ENCODE measurements at regions not wholly inside any gene's neighbourhood (a gene's known extent, or its start where the extent isn't known, plus 50 kb on each side); places are given as distances from the start of the nearest gene placed in this dataset.

DNA sequence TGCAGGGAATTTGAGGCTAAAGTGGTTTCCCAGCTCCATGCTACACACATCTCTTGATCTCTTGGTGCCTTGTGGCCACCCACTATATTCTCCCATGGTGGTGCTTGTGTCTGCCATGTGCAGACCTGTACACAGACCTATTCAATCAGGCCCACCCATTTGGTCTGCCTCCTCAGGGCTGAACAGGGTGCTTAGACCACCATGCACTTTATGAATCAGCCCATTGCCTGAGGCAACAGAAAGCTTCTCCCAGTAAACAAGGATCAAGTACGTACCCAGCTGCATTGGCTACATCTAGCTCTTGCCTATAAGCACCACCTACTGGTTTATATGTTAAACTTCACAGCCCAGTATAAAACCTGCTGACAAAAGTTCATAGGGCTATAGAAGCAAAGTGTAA lies 664.3 kb upstream of the EDIL3 start:
- peak; percentile 65 for DNase-seq
- peaks cover 2% of the 10 kb centered on the region for H3K4me1 Mint-ChIP-seq
- H3K27ac Mint-ChIP-seq = no peak overlapping the region
- Histone ChIP-seq H3K36me3 (ENCODE audit: control insufficient read depth, insufficient read depth, low read length) (no peaks in the 10 kb centered on the region), H3K9me3 (ENCODE audit: control insufficient read depth, low read length) (no peaks in the 10 kb centered on the region), H3K4me3 (ENCODE audit: low read length) (no peak overlapping the region), H3K4me1 (ENCODE audit: control insufficient read depth, insufficient read depth, low read length) (no peaks in the 10 kb centered on the region), H3K27ac (ENCODE audit: low read depth, low read length) (no peak overlapping the region), H3K27me3 (ENCODE audit: control insufficient read depth, insufficient read depth, low read length, poor library complexity, severe bottlenecking) (no peaks in the 10 kb centered on the region), H3K9ac (ENCODE audit: extremely low read depth, low read length, poor library complexity, severe bottlenecking) (no peak overlapping the region)
- 16% methylated on average over 1 of the region's 1 CpG; no CpG with 5 or more reads in 1 of the 2 experiments for WGBS, 2 experiments (ENCODE audit: insufficient coverage in 1 of 2, insufficient read length in 1 of 2)
- no peak overlapping the region for H3K4me3 Mint-ChIP-seq
- no peaks in the 10 kb centered on the region for H3K36me3 Mint-ChIP-seq (ENCODE audit: low read depth)
- TF ChIP-seq, protein P1, sequence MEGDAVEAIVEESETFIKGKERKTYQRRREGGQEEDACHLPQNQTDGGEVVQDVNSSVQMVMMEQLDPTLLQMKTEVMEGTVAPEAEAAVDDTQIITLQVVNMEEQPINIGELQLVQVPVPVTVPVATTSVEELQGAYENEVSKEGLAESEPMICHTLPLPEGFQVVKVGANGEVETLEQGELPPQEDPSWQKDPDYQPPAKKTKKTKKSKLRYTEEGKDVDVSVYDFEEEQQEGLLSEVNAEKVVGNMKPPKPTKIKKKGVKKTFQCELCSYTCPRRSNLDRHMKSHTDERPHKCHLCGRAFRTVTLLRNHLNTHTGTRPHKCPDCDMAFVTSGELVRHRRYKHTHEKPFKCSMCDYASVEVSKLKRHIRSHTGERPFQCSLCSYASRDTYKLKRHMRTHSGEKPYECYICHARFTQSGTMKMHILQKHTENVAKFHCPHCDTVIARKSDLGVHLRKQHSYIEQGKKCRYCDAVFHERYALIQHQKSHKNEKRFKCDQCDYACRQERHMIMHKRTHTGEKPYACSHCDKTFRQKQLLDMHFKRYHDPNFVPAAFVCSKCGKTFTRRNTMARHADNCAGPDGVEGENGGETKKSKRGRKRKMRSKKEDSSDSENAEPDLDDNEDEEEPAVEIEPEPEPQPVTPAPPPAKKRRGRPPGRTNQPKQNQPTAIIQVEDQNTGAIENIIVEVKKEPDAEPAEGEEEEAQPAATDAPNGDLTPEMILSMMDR (conservative IDR thresholded peaks at IDR 0.05) = peak; percentile 77
- H3K27me3 Mint-ChIP-seq (ENCODE audit: insufficient read depth) = no peaks in the 10 kb centered on the region
- no peaks in the 10 kb centered on the region for H3K9me3 Mint-ChIP-seq

DNA sequence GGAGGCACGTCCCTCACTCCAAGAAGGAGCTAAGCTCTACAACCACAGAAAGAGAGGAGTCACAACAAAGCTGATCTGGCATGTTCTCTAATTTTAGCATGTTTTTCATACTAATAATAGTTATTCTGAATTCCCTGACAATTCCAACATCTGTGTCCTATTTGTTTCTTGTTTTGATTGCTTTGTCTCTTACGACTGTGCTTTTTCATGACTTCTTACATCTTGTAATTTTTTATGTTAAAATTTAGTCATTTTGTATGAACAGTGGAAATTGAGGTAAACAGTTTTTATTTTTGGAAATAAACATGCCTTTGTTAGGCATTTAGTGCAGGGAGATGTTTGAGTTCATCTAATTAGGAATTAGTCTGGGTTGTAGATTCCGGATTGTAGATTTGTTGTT lies 668.1 kb upstream of the EDIL3 start:
- H3K9ac ChIP-seq (ENCODE audit: extremely low read depth, low read length, poor library complexity, severe bottlenecking) = no peak overlapping the region
- Mint-ChIP-seq H3K36me3 (ENCODE audit: low read depth) (no peaks in the 10 kb centered on the region), H3K27me3 (ENCODE audit: insufficient read depth) (no peaks in the 10 kb centered on the region), H3K27ac (no peak overlapping the region), H3K4me1 (peaks cover 2% of the 10 kb centered on the region), H3K4me3 (no peak overlapping the region), H3K9me3 (no peaks in the 10 kb centered on the region)
- no peak for DNase-seq
- no peak overlapping the region for H3K27ac ChIP-seq (ENCODE audit: low read depth, low read length)
- WGBS, 2 experiments (ENCODE audit: insufficient coverage in 1 of 2, insufficient read length in 1 of 2) = 89% methylated on average over 3 of the region's 3 CpGs; no CpG with 5 or more reads in 1 of the 2 experiments
- no peak overlapping the region for H3K4me3 ChIP-seq (ENCODE audit: low read length)
- no peaks in the 10 kb centered on the region for H3K27me3 ChIP-seq (ENCODE audit: control insufficient read depth, insufficient read depth, low read length, poor library complexity, severe bottlenecking)
- TF ChIP-seq, protein P1 (conservative IDR thresholded peaks at IDR 0.05) = no peak
- no peaks in the 10 kb centered on the region for H3K9me3 ChIP-seq (ENCODE audit: control insufficient read depth, low read length)
- H3K36me3 ChIP-seq (ENCODE audit: control insufficient read depth, insufficient read depth, low read length) = no peaks in the 10 kb centered on the region
- H3K4me1 ChIP-seq (ENCODE audit: control insufficient read depth, insufficient read depth, low read length) = no peaks in the 10 kb centered on the region

DNA sequence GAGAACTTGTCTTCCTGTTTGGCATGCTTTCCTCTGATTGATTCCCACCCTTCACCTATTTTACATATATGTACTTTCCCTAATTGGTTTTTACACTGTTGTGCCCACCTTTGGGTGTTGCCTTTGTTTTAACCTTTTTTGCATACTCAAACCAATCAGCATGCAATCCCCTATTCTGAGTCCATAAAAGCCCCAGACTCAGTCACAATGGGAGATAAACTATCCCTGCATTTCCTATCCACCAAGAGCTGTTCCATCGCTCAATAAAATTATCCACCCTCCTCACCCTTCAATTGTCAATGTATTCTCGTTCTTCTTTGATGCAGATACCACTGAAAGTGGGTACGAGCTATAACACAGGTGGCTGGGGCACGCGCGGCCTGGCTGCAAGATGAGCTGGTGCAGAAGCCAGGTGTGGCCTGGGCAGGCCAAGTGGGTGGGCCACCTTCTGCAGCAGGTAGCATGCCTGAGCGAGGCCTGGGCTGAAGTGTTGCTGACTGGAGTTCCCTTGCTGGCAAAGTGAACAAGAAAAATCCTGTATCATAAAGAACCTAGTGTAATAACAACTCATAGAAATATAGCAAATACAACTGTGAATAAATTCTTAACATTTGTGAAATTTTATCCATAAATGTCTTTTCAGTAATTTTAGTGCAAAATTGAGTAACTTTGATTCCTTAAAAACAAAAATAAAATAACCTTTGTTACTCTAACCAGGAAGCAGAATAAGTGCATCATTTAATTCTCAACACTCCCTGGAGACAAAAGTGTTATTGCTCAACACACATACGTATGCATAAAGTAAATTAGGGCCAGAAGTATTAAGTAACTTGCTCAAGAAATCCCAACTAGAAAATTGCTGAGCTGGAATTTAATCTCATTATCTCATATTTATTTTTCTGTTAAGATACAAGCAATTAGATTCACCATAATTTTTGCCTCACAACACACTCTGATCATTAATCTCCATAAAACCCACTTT lies 685.3 kb upstream of the EDIL3 start:
- Mint-ChIP-seq H3K4me3 (no peak overlapping the region), H3K27ac (peak overlapping the region; percentile 40), H3K36me3 (ENCODE audit: low read depth) (no peaks in the 10 kb centered on the region), H3K9me3 (no peaks in the 10 kb centered on the region), H3K27me3 (ENCODE audit: insufficient read depth) (no peaks in the 10 kb centered on the region), H3K4me1 (peaks cover 4% of the 10 kb centered on the region)
- H3K27ac ChIP-seq (ENCODE audit: low read depth, low read length) = no peak overlapping the region
- H3K9ac ChIP-seq (ENCODE audit: extremely low read depth, low read length, poor library complexity, severe bottlenecking) = no peak overlapping the region
- no peaks in the 10 kb centered on the region for H3K27me3 ChIP-seq (ENCODE audit: control insufficient read depth, insufficient read depth, low read length, poor library complexity, severe bottlenecking)
- no peaks in the 10 kb centered on the region for H3K4me1 ChIP-seq (ENCODE audit: control insufficient read depth, insufficient read depth, low read length)
- no peaks in the 10 kb centered on the region for H3K36me3 ChIP-seq (ENCODE audit: control insufficient read depth, insufficient read depth, low read length)
- peak; percentile 61 for DNase-seq
- no peaks in the 10 kb centered on the region for H3K9me3 ChIP-seq (ENCODE audit: control insufficient read depth, low read length)
- WGBS, 2 experiments (ENCODE audit: insufficient coverage in 1 of 2, insufficient read length in 1 of 2) = 90 to 98% methylated on average over 5 to 8 of the region's 8 CpGs
- H3K4me3 ChIP-seq (ENCODE audit: low read length) = no peak overlapping the region
- TF ChIP-seq, protein P1 (conservative IDR thresholded peaks at IDR 0.05) = no peak
